Uterus (tissue), 3 donors: ENCODE measurements at regions not wholly inside any gene's neighbourhood (a gene's known extent, or its start where the extent isn't known, plus 50 kb on each side); places are given as distances from the start of the nearest gene placed in this dataset.

ENCODE experiments used
- DNase-seq, 2 donors: peaks; one replicate each; pipeline ENCODE4 v3.0.0-alpha.2; 2019 to 2020
- H3K27ac ChIP-seq, 2 donors: fragments of 200-600 bp; sonication (generic); 1 replicate in 1 of 2; 2 replicates in 1 of 2; pipeline ENCODE4 v1.5.1; 2016 to 2018
- H3K27me3 ChIP-seq, 2 donors: fragments of 200-600 bp; sonication (generic); one replicate each; pipeline ENCODE4 v1.5.1; 2018 to 2019; ENCODE audit warnings: control low read depth in 1 of 2
- H3K36me3 ChIP-seq, 2 donors: fragments of 200-600 bp; sonication (generic); one replicate each; pipeline ENCODE4 v1.5.1; 2019; ENCODE audit warnings: control low read depth in 1 of 2
- H3K4me1 ChIP-seq, 2 donors: fragments of 200-600 bp; sonication (generic); one replicate each; pipeline ENCODE4 v1.5.1; 2018 to 2019; ENCODE audit warnings: control low read depth in 1 of 2
- H3K4me3 ChIP-seq, 2 donors: fragments of 200-600 bp; sonication (generic); 1 replicate in 1 of 2; 2 replicates in 1 of 2; pipeline ENCODE4 v1.5.1; 2018 to 2019; ENCODE audit warnings: mild to moderate bottlenecking in 1 of 2
- H3K9me3 ChIP-seq, 2 donors: fragments of 200-600 bp; sonication (generic); one replicate each; pipeline ENCODE4 v1.5.1; 2019; ENCODE audit warnings: control low read depth in 1 of 2
- POLR2A ChIP-seq, 2 donors: fragments of 450-650 bp; IDR thresholded peaks; one replicate each; pipeline ENCODE4 v1.6.1; 2016; ENCODE audit warnings: antibody characterized with exemption in 2 of 2, mild to moderate bottlenecking in 1 of 2, moderate library complexity in 1 of 2
- intact Hi-C: fragments of 100-400 bp; cut with DNase I; formaldehyde crosslinking; loops from one replicate; pipeline ENCODE4 v1.15.1; 2023; ENCODE audit warnings: low total_unique reads
- TF ChIP-seq, protein P1 (sequence below), 4 experiments: fragments of 200-600 bp in 2 of 4; fragments of 450-650 bp in 2 of 4; sonication (generic) in 2 of 4; IDR thresholded peaks; one replicate each; pipeline ENCODE4 v1.5.1; 2016 to 2019; ENCODE audit warnings: antibody characterized with exemption in 4 of 4, mild to moderate bottlenecking in 2 of 4, moderate library complexity in 1 of 4
- donor health status: DM: yes; HTN: yes; CAD: no.

DNA sequence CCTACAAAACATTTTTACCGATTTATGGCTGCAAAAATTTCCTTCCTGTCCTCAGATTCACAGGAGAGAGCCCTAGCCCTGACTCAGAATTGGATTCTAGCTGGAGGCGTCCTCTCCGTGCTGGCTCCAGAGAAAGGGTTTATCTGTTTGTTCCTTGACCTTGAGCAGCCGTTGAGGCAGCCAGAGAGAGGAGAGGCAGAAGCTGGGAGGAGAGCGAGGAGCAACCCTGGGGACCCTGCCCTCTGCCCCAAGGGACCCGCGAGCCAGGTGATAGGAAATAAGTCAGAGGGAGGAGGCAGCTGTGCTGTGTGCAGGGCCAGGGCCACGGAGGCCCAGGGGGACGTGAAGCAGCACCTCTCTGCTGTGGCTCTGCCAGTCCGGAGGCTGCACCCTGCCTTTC is 75.6 kb downstream of the IGLL1 start:
- Histone ChIP-seq H3K4me3 (no peak overlapping the region), H3K36me3 (no peaks in the 10 kb centered on the region), H3K27me3 (no peaks in the 10 kb centered on the region), H3K9me3 (no peaks in the 10 kb centered on the region), H3K27ac (peak overlapping the region in 1 of 2 donors; percentile 34), H3K4me1 (no peaks in the 10 kb centered on the region)
- intact Hi-C loops: no loop called here
- TF ChIP-seq, protein P1, sequence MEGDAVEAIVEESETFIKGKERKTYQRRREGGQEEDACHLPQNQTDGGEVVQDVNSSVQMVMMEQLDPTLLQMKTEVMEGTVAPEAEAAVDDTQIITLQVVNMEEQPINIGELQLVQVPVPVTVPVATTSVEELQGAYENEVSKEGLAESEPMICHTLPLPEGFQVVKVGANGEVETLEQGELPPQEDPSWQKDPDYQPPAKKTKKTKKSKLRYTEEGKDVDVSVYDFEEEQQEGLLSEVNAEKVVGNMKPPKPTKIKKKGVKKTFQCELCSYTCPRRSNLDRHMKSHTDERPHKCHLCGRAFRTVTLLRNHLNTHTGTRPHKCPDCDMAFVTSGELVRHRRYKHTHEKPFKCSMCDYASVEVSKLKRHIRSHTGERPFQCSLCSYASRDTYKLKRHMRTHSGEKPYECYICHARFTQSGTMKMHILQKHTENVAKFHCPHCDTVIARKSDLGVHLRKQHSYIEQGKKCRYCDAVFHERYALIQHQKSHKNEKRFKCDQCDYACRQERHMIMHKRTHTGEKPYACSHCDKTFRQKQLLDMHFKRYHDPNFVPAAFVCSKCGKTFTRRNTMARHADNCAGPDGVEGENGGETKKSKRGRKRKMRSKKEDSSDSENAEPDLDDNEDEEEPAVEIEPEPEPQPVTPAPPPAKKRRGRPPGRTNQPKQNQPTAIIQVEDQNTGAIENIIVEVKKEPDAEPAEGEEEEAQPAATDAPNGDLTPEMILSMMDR (IDR thresholded peaks at IDR 0.05): no peak
- no peak for TF ChIP-seq POLR2A (IDR thresholded peaks at IDR 0.05)
- DNase-seq: no peak

DNA sequence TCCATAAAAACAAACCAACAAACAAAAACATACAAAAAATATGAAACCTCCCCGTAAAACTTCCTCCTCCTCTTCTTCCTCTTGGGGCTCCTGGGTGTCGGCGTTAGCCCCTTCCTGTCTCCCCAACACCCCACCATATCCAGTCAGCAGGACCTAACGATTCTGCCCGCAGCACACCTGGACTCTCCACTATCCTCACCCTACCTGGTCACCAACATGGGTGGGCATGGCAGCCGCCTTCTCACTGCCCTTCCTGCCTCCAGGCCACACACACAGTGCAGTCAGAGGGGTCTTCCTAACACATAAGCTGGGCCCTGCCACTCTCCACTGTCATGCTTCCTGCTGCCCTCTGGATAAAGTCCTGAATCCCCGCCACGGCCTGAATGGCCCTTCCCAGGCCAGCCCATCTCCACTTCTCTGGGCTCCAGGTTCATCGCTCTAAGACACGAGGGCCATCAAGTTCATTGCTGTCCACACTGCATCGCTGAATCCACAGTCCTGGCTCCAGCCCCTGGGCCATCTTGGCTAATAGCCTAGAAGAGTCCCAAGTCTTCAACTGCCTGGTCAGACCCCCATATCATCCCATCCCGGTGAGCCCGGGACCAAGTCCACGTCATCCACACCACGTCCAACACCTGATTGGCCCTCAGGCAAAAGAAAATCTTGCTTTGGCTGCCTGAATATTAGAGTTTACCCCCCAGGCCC is 76.2 kb downstream of the IGLL1 start:
- H3K9me3 ChIP-seq: no peaks in the 10 kb centered on the region
- H3K4me1 ChIP-seq: no peaks in the 10 kb centered on the region
- intact Hi-C loops: no loop called here
- H3K4me3 ChIP-seq: no peak overlapping the region
- no peak for DNase-seq
- H3K27ac ChIP-seq: peak overlapping the region in 1 of 2 donors; percentile 34
- H3K36me3 ChIP-seq: no peaks in the 10 kb centered on the region
- TF ChIP-seq, protein P1 (IDR thresholded peaks at IDR 0.05): no peak
- TF ChIP-seq POLR2A (IDR thresholded peaks at IDR 0.05): no peak
- no peaks in the 10 kb centered on the region for H3K27me3 ChIP-seq

DNA sequence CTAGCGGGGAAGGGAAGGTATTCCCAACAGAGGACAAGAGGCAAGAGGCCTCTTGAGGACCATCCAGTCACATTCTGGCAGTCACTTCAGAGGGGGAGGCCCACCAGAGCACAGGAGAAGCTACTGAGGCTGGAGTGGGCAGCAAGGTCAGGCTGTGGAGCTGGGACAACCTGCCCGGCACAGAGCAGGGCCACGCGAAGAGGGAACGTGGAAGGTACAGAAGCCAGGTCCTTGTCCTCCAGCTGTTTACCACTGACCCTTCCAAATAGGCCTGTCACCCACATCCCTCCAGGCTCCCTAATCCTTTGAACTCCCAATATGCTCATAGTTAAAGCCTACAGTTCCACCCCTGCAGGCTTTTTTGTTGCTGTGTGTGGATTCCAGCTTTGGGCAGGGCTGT is 76.9 kb downstream of the IGLL1 start:
- TF ChIP-seq, protein P1 (IDR thresholded peaks at IDR 0.05): no peak
- TF ChIP-seq POLR2A (IDR thresholded peaks at IDR 0.05): no peak
- Histone ChIP-seq H3K27me3 (no peaks in the 10 kb centered on the region), H3K4me1 (no peaks in the 10 kb centered on the region), H3K9me3 (no peaks in the 10 kb centered on the region), H3K36me3 (no peaks in the 10 kb centered on the region), H3K4me3 (no peak overlapping the region), H3K27ac (no peak overlapping the region)
- intact Hi-C loops: no loop called here
- DNase-seq: no peak

DNA sequence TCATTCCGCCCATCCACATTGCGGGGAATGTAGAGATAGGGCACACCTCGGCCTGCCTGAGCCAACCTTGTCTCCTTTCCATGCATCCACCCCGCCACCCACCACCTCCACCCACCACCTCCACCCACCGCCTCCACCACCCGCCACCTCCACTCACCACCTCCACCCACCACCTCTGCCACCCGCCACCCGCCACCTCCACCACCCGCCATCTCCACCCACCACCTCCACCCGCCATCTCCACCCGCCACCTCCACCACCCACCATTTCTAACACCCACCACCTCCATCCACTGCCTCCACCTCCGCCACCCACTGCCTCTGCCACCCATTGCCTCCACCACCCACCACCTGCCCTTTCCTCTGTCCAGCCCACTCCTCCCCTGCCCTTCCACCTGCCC is 78.4 kb downstream of the IGLL1 start:
- Histone ChIP-seq H3K4me1 (no peaks in the 10 kb centered on the region), H3K36me3 (no peaks in the 10 kb centered on the region), H3K4me3 (no peak overlapping the region), H3K27ac (no peak overlapping the region), H3K9me3 (no peaks in the 10 kb centered on the region), H3K27me3 (no peaks in the 10 kb centered on the region)
- TF ChIP-seq, protein P1 (IDR thresholded peaks at IDR 0.05): no peak
- TF ChIP-seq POLR2A (IDR thresholded peaks at IDR 0.05): no peak
- no peak for DNase-seq
- intact Hi-C loops: no loop called here

DNA sequence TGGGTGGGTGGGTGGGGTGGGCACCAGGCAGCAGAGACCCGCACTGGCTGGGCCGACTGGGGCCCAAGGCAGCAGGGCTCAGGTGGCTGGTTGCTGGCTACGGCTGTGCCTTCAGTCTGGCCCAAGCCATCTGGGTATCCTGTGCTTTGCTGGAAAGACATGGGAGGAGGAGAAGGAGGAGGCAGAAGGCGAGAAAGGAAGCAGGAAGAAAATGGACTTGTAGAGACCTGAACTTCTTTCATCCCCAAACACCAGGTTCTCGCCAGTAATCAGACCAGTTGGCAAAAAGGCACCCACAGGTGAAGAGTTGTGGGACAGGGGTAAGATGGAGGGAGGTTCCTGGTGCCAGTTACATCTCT is 78.8 kb downstream of the IGLL1 start:
- no peaks in the 10 kb centered on the region for H3K4me1 ChIP-seq
- no peak overlapping the region for H3K27ac ChIP-seq
- H3K4me3 ChIP-seq: no peak overlapping the region
- TF ChIP-seq POLR2A (IDR thresholded peaks at IDR 0.05): no peak
- TF ChIP-seq, protein P1 (IDR thresholded peaks at IDR 0.05): no peak
- H3K27me3 ChIP-seq: no peaks in the 10 kb centered on the region
- no peaks in the 10 kb centered on the region for H3K9me3 ChIP-seq
- DNase-seq: no peak
- H3K36me3 ChIP-seq: no peaks in the 10 kb centered on the region
- intact Hi-C loops: no loop called here
